Stomach (tissue), 8 donors: ENCODE measurements at regions not wholly inside any gene's neighbourhood (a gene's known extent, or its start where the extent isn't known, plus 50 kb on each side); places are given as distances from the start of the nearest gene placed in this dataset.
"Not testable (repeated sequence)": the region's sequence is repeated elsewhere in the genome, so short reads cannot be mapped to it uniquely, and the experiment has no call there.

Source experiments
- DNase-seq, 2 donors: peaks; one replicate each; pipeline versions ENCODE4 v3.0.0 to v3.0.0-alpha.2; 2013 to 2019
- H3K27ac ChIP-seq, 5 donors: fragments of 200-600 bp in 4 of 5; sonication (generic) in 4 of 5; one replicate each; pipeline ENCODE4 v1.5.1; 2013 to 2019; ENCODE audit warnings: mild to moderate bottlenecking in 1 of 5, moderate library complexity in 1 of 5
- H3K27me3 ChIP-seq, 3 donors: fragments of 200-600 bp; sonication (generic); one replicate each; pipeline ENCODE4 v1.5.1; 2017 to 2019; ENCODE audit warnings: mixed run types in 1 of 3
- H3K36me3 ChIP-seq, 4 donors: fragments of 200-600 bp; sonication (generic); 1 replicate in 3 of 4; 2 replicates in 1 of 4; pipeline ENCODE4 v1.5.1; 2016 to 2019
- H3K4me1 ChIP-seq, 4 donors: fragments of 200-600 bp; sonication (generic); one replicate each; pipeline ENCODE4 v1.5.1; 2016 to 2019
- H3K4me3 ChIP-seq, 4 donors: fragments of 200-600 bp; sonication (generic) in 3 of 4; one replicate each; pipeline ENCODE4 v1.5.1; 2016 to 2019; ENCODE audit warnings: mild to moderate bottlenecking in 1 of 4
- H3K9me3 ChIP-seq, 4 donors: fragments of 200-600 bp; sonication (generic); one replicate each; pipeline ENCODE4 v1.5.1; 2016 to 2019
- CTCF ChIP-seq, 7 experiments: fragments of 450-650 bp in 4 of 7; fragments of 200-600 bp in 3 of 7; sonication (generic) in 3 of 7; IDR thresholded peaks; one replicate each; pipeline ENCODE4 v1.5.1; 2016 to 2019; ENCODE audit warnings: antibody characterized with exemption in 7 of 7, control low read depth in 2 of 7, mild to moderate bottlenecking in 1 of 7
- EP300 ChIP-seq: sonication (generic); formaldehyde crosslinking; IDR thresholded peaks from one replicate; pipeline ENCODE4 v1.6.1; 2017; ENCODE audit warnings: antibody characterized with exemption
- POLR2A ChIP-seq, 4 donors: fragments of 450-650 bp; IDR thresholded peaks; one replicate each; pipeline ENCODE4 v1.6.1; 2016; ENCODE audit warnings: antibody characterized with exemption in 4 of 4, control low read depth in 2 of 4, mild to moderate bottlenecking in 1 of 4, moderate library complexity in 1 of 4
- POLR2AphosphoS5 ChIP-seq, 3 donors: sonication (generic); formaldehyde crosslinking; IDR thresholded peaks; one replicate each; pipeline ENCODE4 v1.6.1; 2016; ENCODE audit warnings: antibody characterized with exemption in 3 of 3
- WGBS, 5 donors: extraction: QIAGEN DNeasy Blood & Tissue Kit in 3 of 5; methylation state at CpG; one replicate each; pipeline versions ENCODE4 v1.1.5 to v1.1.7; 2013 to 2018; 5-methylcytosine and 5-hydroxymethylcytosine counted together
- intact Hi-C: fragments of 100-400 bp; cut with DNase I; formaldehyde crosslinking; loops from one replicate; pipeline ENCODE4 v1.15.1; 2023; ENCODE audit warnings: low total_unique reads
- donor health status: healthy with polysubstance abuse.
- donor health status: Bipolar disorder and iron deficiency.
- donor health status: healthy.

- Histone ChIP-seq H3K4me1 (no peaks in the 10 kb centered on the region), H3K27me3 (peaks cover 0 to 23% (median 0%) of the 10 kb centered on the region in 3 donors), H3K4me3 (no peak overlapping the region), H3K27ac (no peak overlapping the region), H3K36me3 (no peaks in the 10 kb centered on the region), H3K9me3 (no peaks in the 10 kb centered on the region)
- 85 to 93% (median 89%) methylated on average over 4 of the region's 4 CpGs for WGBS, 5 donors
- no peak for DNase-seq
- intact Hi-C loops, result no loop called here
- TF ChIP-seq POLR2AphosphoS5 (IDR thresholded peaks at IDR 0.05), result no peak
- TF ChIP-seq POLR2A (IDR thresholded peaks at IDR 0.05), result no peak
- no peak for TF ChIP-seq EP300
- TF ChIP-seq CTCF (IDR thresholded peaks at IDR 0.05), result no peak
These were observed 84.8 kb downstream of the FOXF2 start for GRCh38 chr6:1474205-1474604.

DNA sequence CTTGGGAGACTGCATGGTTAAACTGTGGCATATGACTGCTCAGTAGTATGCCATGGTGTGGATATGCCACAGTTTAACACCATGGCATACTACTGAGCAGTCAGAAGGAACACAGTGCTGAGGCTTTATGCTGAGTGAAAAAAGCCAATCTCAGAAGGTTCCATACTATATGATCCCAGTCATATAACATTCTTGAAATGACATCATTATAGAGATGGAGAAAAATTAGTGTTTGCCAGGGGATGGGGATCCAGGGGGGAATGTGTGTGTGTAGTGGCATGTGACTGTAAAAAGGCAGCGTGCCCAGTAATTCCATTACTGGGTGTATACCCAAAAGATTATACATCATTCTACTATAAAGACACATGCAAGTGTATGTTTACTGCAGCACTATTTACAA is 85.8 kb downstream of the FOXF2 start:
- H3K4me1 ChIP-seq, result no peaks in the 10 kb centered on the region
- TF ChIP-seq POLR2AphosphoS5 (IDR thresholded peaks at IDR 0.05) (no peak), EP300 (no peak), POLR2A (IDR thresholded peaks at IDR 0.05) (no peak), CTCF (IDR thresholded peaks at IDR 0.05) (no peak)
- WGBS, 5 donors, result 61 to 86% (median 73%) methylated on average over 1 of the region's 1 CpG
- peaks cover 0 to 23% (median 0%) of the 10 kb centered on the region in 3 donors for H3K27me3 ChIP-seq
- DNase-seq, result no peak
- no peak overlapping the region for H3K27ac ChIP-seq
- H3K36me3 ChIP-seq, result no peaks in the 10 kb centered on the region
- H3K4me3 ChIP-seq, result no peak overlapping the region
- intact Hi-C loops, result no loop called here
- H3K9me3 ChIP-seq, result no peaks in the 10 kb centered on the region

GRCh38 chr6:1477432-1478090 is 88.2 kb downstream of the FOXF2 start:
- peak in 1 of 2 donors; percentile 45 for DNase-seq
- TF ChIP-seq CTCF (IDR thresholded peaks at IDR 0.05), result no peak
- no peak for TF ChIP-seq POLR2AphosphoS5 (IDR thresholded peaks at IDR 0.05)
- no peak for TF ChIP-seq POLR2A (IDR thresholded peaks at IDR 0.05)
- TF ChIP-seq EP300, result no peak
- H3K4me1 ChIP-seq, result no peaks in the 10 kb centered on the region
- peaks cover 0 to 13% (median 0%) of the 10 kb centered on the region in 3 donors for H3K27me3 ChIP-seq
- intact Hi-C loops, result no loop called here
- no peak overlapping the region for H3K27ac ChIP-seq
- H3K9me3 ChIP-seq, result no peaks in the 10 kb centered on the region
- 50 to 78% (median 65%) methylated on average over 11 of the region's 11 CpGs for WGBS, 5 donors
- no peaks in the 10 kb centered on the region for H3K36me3 ChIP-seq
- no peak overlapping the region for H3K4me3 ChIP-seq

- 65 to 89% (median 82%) methylated on average over 3 to 4 of the region's 4 CpGs for WGBS, 5 donors
- H3K4me3 ChIP-seq, intact Hi-C loops, H3K9me3 ChIP-seq, H3K36me3 ChIP-seq, H3K27ac ChIP-seq, H3K4me1 ChIP-seq, H3K27me3 ChIP-seq, DNase-seq: not testable (repeated sequence)
These were observed 88.9 kb downstream of the FOXF2 start for GRCh38 chr6:1478163-1478826.

GRCh38 chr6:1479095-1479494 is 89.7 kb downstream of the FOXF2 start:
- intact Hi-C loops, result no loop called here
- Histone ChIP-seq H3K9me3 (no peaks in the 10 kb centered on the region), H3K4me3 (no peak overlapping the region), H3K27me3 (peaks cover 0 to 7% (median 0%) of the 10 kb centered on the region in 3 donors), H3K27ac (no peak overlapping the region), H3K4me1 (no peaks in the 10 kb centered on the region), H3K36me3 (no peaks in the 10 kb centered on the region)
- WGBS, 5 donors, result 35 to 55% (median 48%) methylated on average over 2 of the region's 2 CpGs
- TF ChIP-seq EP300 (no peak), POLR2AphosphoS5 (IDR thresholded peaks at IDR 0.05) (no peak), POLR2A (IDR thresholded peaks at IDR 0.05) (no peak), CTCF (IDR thresholded peaks at IDR 0.05) (no peak)
- DNase-seq, result no peak
